GM18870 (cell line): ENCODE measurements at regions not wholly inside any gene's neighbourhood (a gene's known extent, or its start where the extent isn't known, plus 50 kb on each side); places are given as distances from the start of the nearest gene placed in this dataset.

Source experiments
- ATAC-seq: cut with Tn5 transposase; IDR thresholded peaks from one replicate; pipeline ENCODE4 v1.9.1; 2021; ENCODE audit warnings: moderate library complexity; ENCODE audit not compliant: unreplicated experiment

GRCh38 chr2:19519045-19519444, 160.6 kb upstream of the OSR1 start:
- ATAC-seq: no peak

GRCh38 chr2:19507137-19507536, 148.7 kb upstream of the OSR1 start:
- ATAC-seq: no peak

- no peak for ATAC-seq
These were observed 147.0 kb upstream of the OSR1 start for GRCh38 chr2:19505199-19506136.

- no peak for ATAC-seq
These were observed 146.2 kb upstream of the OSR1 start for GRCh38 chr2:19504400-19505198.

GRCh38 chr2:19503915-19504314, 145.5 kb upstream of the OSR1 start:
- ATAC-seq: no peak

- no peak for ATAC-seq
These were observed 145.0 kb upstream of the OSR1 start for GRCh38 chr2:19503406-19503805.

- ATAC-seq: no peak
These were observed 141.7 kb upstream of the OSR1 start for GRCh38 chr2:19500126-19500525.

GRCh38 chr2:19496646-19497045, 138.2 kb upstream of the OSR1 start:
- no peak for ATAC-seq

GRCh38 chr2:19494241-19494640, 135.8 kb upstream of the OSR1 start:
- ATAC-seq: no peak

GRCh38 chr2:19491796-19492195, 133.4 kb upstream of the OSR1 start:
- ATAC-seq: no peak

GRCh38 chr2:19490846-19491435, 132.5 kb upstream of the OSR1 start:
- no peak for ATAC-seq

GRCh38 chr2:19488009-19488691, 129.7 kb upstream of the OSR1 start:
- ATAC-seq: peak; percentile 88

GRCh38 chr2:19484736-19485135, 126.3 kb upstream of the OSR1 start:
- peak; percentile 57 for ATAC-seq

GRCh38 chr2:19480673-19481072, 122.2 kb upstream of the OSR1 start:
- no peak for ATAC-seq

- no peak for ATAC-seq
These were observed 121.2 kb upstream of the OSR1 start for GRCh38 chr2:19479666-19480065.

- no peak for ATAC-seq
These were observed 120.0 kb upstream of the OSR1 start for GRCh38 chr2:19478409-19478808.

- ATAC-seq: no peak
These were observed 117.9 kb upstream of the OSR1 start for GRCh38 chr2:19476327-19476726.

- ATAC-seq: peak; percentile 92
These were observed 115.7 kb upstream of the OSR1 start for GRCh38 chr2:19474128-19474527.

GRCh38 chr2:19473350-19473749, 114.9 kb upstream of the OSR1 start:
- ATAC-seq: no peak

GRCh38 chr2:19472391-19472978, 114.1 kb upstream of the OSR1 start:
- ATAC-seq: no peak

- ATAC-seq: no peak
These were observed 113.1 kb upstream of the OSR1 start for GRCh38 chr2:19471491-19471890.
